Body of pancreas (tissue), 4 donors: ENCODE measurements at regions not wholly inside any gene's neighbourhood (a gene's known extent, or its start where the extent isn't known, plus 50 kb on each side); places are given as distances from the start of the nearest gene placed in this dataset.

ENCODE experiments used
- POLR2A ChIP-seq, 3 donors: fragments of 450-650 bp; IDR thresholded peaks; one replicate each; pipeline ENCODE4 v1.6.1; 2016; ENCODE audit warnings: antibody characterized with exemption in 3 of 3, mild to moderate bottlenecking in 2 of 3
- TF ChIP-seq, protein P1 (sequence below), 7 experiments: fragments of 450-650 bp in 4 of 7; fragments of 200-600 bp in 3 of 7; sonication (generic) in 3 of 7; IDR thresholded peaks; one replicate each; pipeline ENCODE4 v1.5.1; 2016 to 2019; ENCODE audit warnings: antibody characterized with exemption in 7 of 7

DNA sequence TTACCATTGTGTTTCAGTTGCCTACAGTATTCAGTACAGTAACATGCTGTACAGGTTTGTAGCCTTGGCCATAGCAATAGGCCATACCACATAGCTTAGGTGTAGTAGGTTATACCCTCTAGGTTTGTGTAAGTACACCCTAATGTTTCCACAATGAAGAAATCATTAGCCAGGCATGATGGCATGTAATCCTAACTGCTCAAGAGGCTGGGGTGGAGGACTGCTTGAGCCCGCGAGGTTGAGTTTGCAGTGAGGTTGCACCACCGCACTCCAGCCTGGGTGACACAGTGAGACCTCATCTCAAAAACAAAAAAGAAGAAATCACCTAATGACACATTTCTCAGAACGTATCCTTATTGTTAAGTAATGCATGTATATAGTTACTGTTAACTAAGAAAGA, 63.2 kb upstream of the KTN1 start:
- TF ChIP-seq, protein P1, sequence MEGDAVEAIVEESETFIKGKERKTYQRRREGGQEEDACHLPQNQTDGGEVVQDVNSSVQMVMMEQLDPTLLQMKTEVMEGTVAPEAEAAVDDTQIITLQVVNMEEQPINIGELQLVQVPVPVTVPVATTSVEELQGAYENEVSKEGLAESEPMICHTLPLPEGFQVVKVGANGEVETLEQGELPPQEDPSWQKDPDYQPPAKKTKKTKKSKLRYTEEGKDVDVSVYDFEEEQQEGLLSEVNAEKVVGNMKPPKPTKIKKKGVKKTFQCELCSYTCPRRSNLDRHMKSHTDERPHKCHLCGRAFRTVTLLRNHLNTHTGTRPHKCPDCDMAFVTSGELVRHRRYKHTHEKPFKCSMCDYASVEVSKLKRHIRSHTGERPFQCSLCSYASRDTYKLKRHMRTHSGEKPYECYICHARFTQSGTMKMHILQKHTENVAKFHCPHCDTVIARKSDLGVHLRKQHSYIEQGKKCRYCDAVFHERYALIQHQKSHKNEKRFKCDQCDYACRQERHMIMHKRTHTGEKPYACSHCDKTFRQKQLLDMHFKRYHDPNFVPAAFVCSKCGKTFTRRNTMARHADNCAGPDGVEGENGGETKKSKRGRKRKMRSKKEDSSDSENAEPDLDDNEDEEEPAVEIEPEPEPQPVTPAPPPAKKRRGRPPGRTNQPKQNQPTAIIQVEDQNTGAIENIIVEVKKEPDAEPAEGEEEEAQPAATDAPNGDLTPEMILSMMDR (IDR thresholded peaks at IDR 0.05): no peak
- no peak for TF ChIP-seq POLR2A (IDR thresholded peaks at IDR 0.05)
